ENCODE measurements at regions not wholly inside any gene's neighbourhood (a gene's known extent, or its start where the extent isn't known, plus 50 kb on each side); places are given as distances from the start of the nearest gene placed in this dataset.
"Not testable (repeated sequence)": the region's sequence is repeated elsewhere in the genome, so short reads cannot be mapped to it uniquely, and the experiment has no call there.

DNA sequence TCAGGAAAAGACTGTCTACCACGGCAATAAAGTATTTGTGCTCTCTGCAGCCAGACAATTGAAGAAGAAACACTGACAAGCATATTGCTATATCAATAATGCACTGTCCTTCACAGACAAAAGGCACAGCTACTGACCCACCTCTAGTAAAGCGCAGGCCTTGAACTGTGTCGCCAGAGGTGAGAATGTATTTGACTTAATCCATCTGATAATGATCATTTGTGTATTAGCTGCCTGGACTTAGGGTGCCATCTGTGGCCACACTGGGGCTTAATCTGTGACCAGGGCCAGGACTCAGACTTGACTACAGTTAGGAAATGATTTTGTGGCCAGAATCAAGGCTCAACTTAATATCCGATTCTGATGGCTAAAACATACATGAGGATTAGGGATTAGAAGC lies 260.4 kb downstream of the SMARCA1 start:
- H3K4me2 ChIP-seq (ENCODE audit: low read length) = no peak overlapping the region
- H3K79me2 ChIP-seq (ENCODE audit: insufficient read depth, low read length) = no peaks in the 10 kb centered on the region
- H3K27me3 ChIP-seq (ENCODE audit: insufficient read depth, low read length) = no peaks in the 10 kb centered on the region
- no peaks in the 10 kb centered on the region for H3F3A ChIP-seq (ENCODE audit: insufficient read depth, low read length)
- H3K9me2 ChIP-seq (ENCODE audit: low read depth, low read length) = no peaks in the 10 kb centered on the region
- no peaks in the 10 kb centered on the region for H3K9me3 ChIP-seq (ENCODE audit: low read length)
- no peak overlapping the region for H3K27ac ChIP-seq (ENCODE audit: low read depth, low read length, poor library complexity, severe bottlenecking)
- H4K20me1 ChIP-seq (ENCODE audit: insufficient read depth, low read length) = no peaks in the 10 kb centered on the region
- H3K4me3 ChIP-seq (ENCODE audit: low read depth, low read length, poor library complexity, severe bottlenecking) = no peak overlapping the region
- no peak for TF ChIP-seq EZH2 (IDR thresholded peaks at IDR 0.05; ENCODE audit: borderline replicate concordance, low read length)
- TF ChIP-seq, protein P1, sequence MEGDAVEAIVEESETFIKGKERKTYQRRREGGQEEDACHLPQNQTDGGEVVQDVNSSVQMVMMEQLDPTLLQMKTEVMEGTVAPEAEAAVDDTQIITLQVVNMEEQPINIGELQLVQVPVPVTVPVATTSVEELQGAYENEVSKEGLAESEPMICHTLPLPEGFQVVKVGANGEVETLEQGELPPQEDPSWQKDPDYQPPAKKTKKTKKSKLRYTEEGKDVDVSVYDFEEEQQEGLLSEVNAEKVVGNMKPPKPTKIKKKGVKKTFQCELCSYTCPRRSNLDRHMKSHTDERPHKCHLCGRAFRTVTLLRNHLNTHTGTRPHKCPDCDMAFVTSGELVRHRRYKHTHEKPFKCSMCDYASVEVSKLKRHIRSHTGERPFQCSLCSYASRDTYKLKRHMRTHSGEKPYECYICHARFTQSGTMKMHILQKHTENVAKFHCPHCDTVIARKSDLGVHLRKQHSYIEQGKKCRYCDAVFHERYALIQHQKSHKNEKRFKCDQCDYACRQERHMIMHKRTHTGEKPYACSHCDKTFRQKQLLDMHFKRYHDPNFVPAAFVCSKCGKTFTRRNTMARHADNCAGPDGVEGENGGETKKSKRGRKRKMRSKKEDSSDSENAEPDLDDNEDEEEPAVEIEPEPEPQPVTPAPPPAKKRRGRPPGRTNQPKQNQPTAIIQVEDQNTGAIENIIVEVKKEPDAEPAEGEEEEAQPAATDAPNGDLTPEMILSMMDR (IDR thresholded peaks at IDR 0.05; ENCODE audit: low read length) = no peak
- no peaks in the 10 kb centered on the region for H3K36me3 ChIP-seq (ENCODE audit: insufficient read depth, low read length)
- H3K9ac ChIP-seq (ENCODE audit: low read length) = no peak overlapping the region
- H2AFZ ChIP-seq (ENCODE audit: low read length) = no peak overlapping the region
- H3K4me1 ChIP-seq (ENCODE audit: insufficient read depth, low read length, severe bottlenecking) = no peaks in the 10 kb centered on the region

DNA sequence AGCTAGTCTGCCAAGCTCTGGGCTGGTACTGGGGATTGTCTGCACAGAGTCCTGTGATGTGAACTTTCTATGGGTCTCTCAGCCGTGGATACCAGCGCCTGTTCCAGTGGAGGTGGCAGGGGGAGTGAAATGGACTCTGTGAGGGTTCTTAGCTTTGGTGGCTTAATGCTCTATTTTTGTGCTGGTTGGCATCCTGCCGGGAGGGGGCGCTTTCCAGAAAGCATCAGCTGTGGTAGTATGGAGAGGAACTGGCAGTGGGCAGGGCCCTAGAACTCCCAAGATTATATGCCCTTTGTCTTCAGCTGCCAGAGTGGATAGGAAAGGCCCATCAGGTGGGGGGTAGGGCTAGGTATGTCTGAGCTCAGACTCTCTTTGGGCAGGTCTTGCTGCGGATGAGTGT lies 267.8 kb downstream of the SMARCA1 start:
- not testable (repeated sequence) for H3K9me3 ChIP-seq (ENCODE audit: low read length); H2AFZ ChIP-seq (ENCODE audit: low read length); H3K27ac ChIP-seq (ENCODE audit: low read depth, low read length, poor library complexity, severe bottlenecking); H3K4me1 ChIP-seq (ENCODE audit: insufficient read depth, low read length, severe bottlenecking); H3F3A ChIP-seq (ENCODE audit: insufficient read depth, low read length); H3K9ac ChIP-seq (ENCODE audit: low read length); H3K36me3 ChIP-seq (ENCODE audit: insufficient read depth, low read length); H3K79me2 ChIP-seq (ENCODE audit: insufficient read depth, low read length); H3K4me3 ChIP-seq (ENCODE audit: low read depth, low read length, poor library complexity, severe bottlenecking); H3K4me2 ChIP-seq (ENCODE audit: low read length); H3K27me3 ChIP-seq (ENCODE audit: insufficient read depth, low read length); H4K20me1 ChIP-seq (ENCODE audit: insufficient read depth, low read length); H3K9me2 ChIP-seq (ENCODE audit: low read depth, low read length)
- TF ChIP-seq, protein P1 (IDR thresholded peaks at IDR 0.05; ENCODE audit: low read length) = peak; percentile 36; the same call in 1 of the 2 replicates

DNA sequence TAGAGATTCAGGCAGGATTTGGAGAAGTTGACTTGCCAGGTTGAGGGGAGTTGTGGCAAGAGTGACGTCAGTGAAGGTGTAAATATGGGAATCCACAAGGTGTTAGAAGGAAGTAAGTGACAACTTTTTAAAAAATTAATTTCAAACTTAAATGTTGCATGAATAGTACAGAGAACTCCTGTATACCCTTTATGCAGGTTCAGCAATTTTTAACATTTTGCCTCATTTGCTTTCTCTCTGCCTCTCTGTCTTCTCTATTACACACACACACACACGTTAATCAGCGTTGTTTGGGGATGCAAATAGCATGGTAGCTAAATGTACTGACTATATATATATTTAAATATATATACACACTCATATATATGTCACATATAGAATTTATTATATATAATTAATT lies 273.7 kb downstream of the SMARCA1 start:
- no peaks in the 10 kb centered on the region for H3K9me2 ChIP-seq (ENCODE audit: low read depth, low read length)
- no peaks in the 10 kb centered on the region for H3F3A ChIP-seq (ENCODE audit: insufficient read depth, low read length)
- no peak overlapping the region for H3K27ac ChIP-seq (ENCODE audit: low read depth, low read length, poor library complexity, severe bottlenecking)
- no peaks in the 10 kb centered on the region for H3K36me3 ChIP-seq (ENCODE audit: insufficient read depth, low read length)
- no peak overlapping the region for H3K9ac ChIP-seq (ENCODE audit: low read length)
- H3K27me3 ChIP-seq (ENCODE audit: insufficient read depth, low read length) = no peaks in the 10 kb centered on the region
- TF ChIP-seq EZH2 (IDR thresholded peaks at IDR 0.05; ENCODE audit: borderline replicate concordance, low read length) = no peak
- TF ChIP-seq, protein P1 (IDR thresholded peaks at IDR 0.05; ENCODE audit: low read length) = no peak
- H3K4me3 ChIP-seq (ENCODE audit: low read depth, low read length, poor library complexity, severe bottlenecking) = no peak overlapping the region
- no peaks in the 10 kb centered on the region for H4K20me1 ChIP-seq (ENCODE audit: insufficient read depth, low read length)
- H3K4me2 ChIP-seq (ENCODE audit: low read length) = no peak overlapping the region
- no peaks in the 10 kb centered on the region for H3K4me1 ChIP-seq (ENCODE audit: insufficient read depth, low read length, severe bottlenecking)
- H3K9me3 ChIP-seq (ENCODE audit: low read length) = no peaks in the 10 kb centered on the region
- H3K79me2 ChIP-seq (ENCODE audit: insufficient read depth, low read length) = no peaks in the 10 kb centered on the region
- H2AFZ ChIP-seq (ENCODE audit: low read length) = no peak overlapping the region

Data from OCI-LY1 (cell line).